ENCODE measurements at regions not wholly inside any gene's neighbourhood (a gene's known extent, or its start where the extent isn't known, plus 50 kb on each side); places are given as distances from the start of the nearest gene placed in this dataset.
"Not testable (repeated sequence)": the region's sequence is repeated elsewhere in the genome, so short reads cannot be mapped to it uniquely, and the experiment has no call there.

GRCh38 chr4:163726641-163727040, 232.2 kb downstream of the TMA16 start:
- POLR2A ChIA-PET, result no interaction called here
- DNase-seq (ENCODE audit: low read depth, low spot score), result no peak
- no peak overlapping the region for H3K4me3 ChIP-seq (ENCODE audit: low read depth, low read length)
- CTCF ChIA-PET, result no interaction called here
- TF ChIP-seq CTCF (IDR thresholded peaks at IDR 0.05; ENCODE audit: insufficient read depth, low read length, missing control alignments), result no peak

GRCh38 chr4:163731071-163731470, 236.6 kb downstream of the TMA16 start:
- no peak for TF ChIP-seq CTCF (IDR thresholded peaks at IDR 0.05; ENCODE audit: insufficient read depth, low read length, missing control alignments)

GRCh38 chr4:163732473-163732872, 238.0 kb downstream of the TMA16 start:
- no peak for DNase-seq (ENCODE audit: low read depth, low spot score)
- ChIA-PET CTCF (no interaction called here), POLR2A (no interaction called here)
- no peak for TF ChIP-seq CTCF (IDR thresholded peaks at IDR 0.05; ENCODE audit: insufficient read depth, low read length, missing control alignments)
- no peak overlapping the region for H3K4me3 ChIP-seq (ENCODE audit: low read depth, low read length)

More at GRCh38 chr4:163731071-163731470, 236.6 kb downstream of the TMA16 start:
- POLR2A ChIA-PET, result no interaction called here
- DNase-seq (ENCODE audit: low read depth, low spot score), result no peak
- CTCF ChIA-PET, result no interaction called here
- H3K4me3 ChIP-seq (ENCODE audit: low read depth, low read length), result no peak overlapping the region

GRCh38 chr4:163736876-163737275, 242.4 kb downstream of the TMA16 start:
- DNase-seq (ENCODE audit: low read depth, low spot score), result no peak
- ChIA-PET POLR2A (no interaction called here), CTCF (interaction anchor here (1.3 kb wide), 1 partner anchor 181 kb away, joined by 3 read pairs; no protein-coding TSS in a partner anchor)
- TF ChIP-seq CTCF (IDR thresholded peaks at IDR 0.05; ENCODE audit: insufficient read depth, low read length, missing control alignments), result no peak
- H3K4me3 ChIP-seq (ENCODE audit: low read depth, low read length), result no peak overlapping the region

GRCh38 chr4:163737846-163738245, 243.4 kb downstream of the TMA16 start:
- H3K4me3 ChIP-seq (ENCODE audit: low read depth, low read length); POLR2A ChIA-PET; DNase-seq (ENCODE audit: low read depth, low spot score); CTCF ChIA-PET: not testable (repeated sequence)

- H3K4me3 ChIP-seq (ENCODE audit: low read depth, low read length), result no peak overlapping the region
- no peak for DNase-seq (ENCODE audit: low read depth, low spot score)
- CTCF ChIA-PET, result no interaction called here
- no peak for TF ChIP-seq CTCF (IDR thresholded peaks at IDR 0.05; ENCODE audit: insufficient read depth, low read length, missing control alignments)
- POLR2A ChIA-PET, result no interaction called here
Measured at GRCh38 chr4:163738521-163738920, 244.0 kb downstream of the TMA16 start.

GRCh38 chr4:163744861-163745260, 250.4 kb downstream of the TMA16 start:
- no peak for DNase-seq (ENCODE audit: low read depth, low spot score)
- no peak for TF ChIP-seq CTCF (IDR thresholded peaks at IDR 0.05; ENCODE audit: insufficient read depth, low read length, missing control alignments)
- ChIA-PET POLR2A (no interaction called here), CTCF (no interaction called here)
- H3K4me3 ChIP-seq (ENCODE audit: low read depth, low read length), result no peak overlapping the region

Data from AG04449 (cell line).